Breast epithelium (tissue), 3 donors: ENCODE measurements at regions not wholly inside any gene's neighbourhood (a gene's known extent, or its start where the extent isn't known, plus 50 kb on each side); places are given as distances from the start of the nearest gene placed in this dataset.

ENCODE experiments used
- POLR2A ChIP-seq: fragments of 450-650 bp; IDR thresholded peaks from one replicate; pipeline ENCODE4 v1.6.1; 2016; ENCODE audit warnings: antibody characterized with exemption, mild to moderate bottlenecking, moderate library complexity
- POLR2AphosphoS5 ChIP-seq, 3 donors: sonication (generic); formaldehyde crosslinking; IDR thresholded peaks; one replicate each; pipeline ENCODE4 v1.6.1; 2017; ENCODE audit warnings: antibody characterized with exemption in 3 of 3
- TF ChIP-seq, protein P1 (sequence below), 3 donors: fragments of 450-650 bp; IDR thresholded peaks; one replicate each; pipeline ENCODE4 v1.5.1; 2016 to 2017; ENCODE audit warnings: antibody characterized with exemption in 3 of 3, mild to moderate bottlenecking in 3 of 3, moderate library complexity in 3 of 3

DNA sequence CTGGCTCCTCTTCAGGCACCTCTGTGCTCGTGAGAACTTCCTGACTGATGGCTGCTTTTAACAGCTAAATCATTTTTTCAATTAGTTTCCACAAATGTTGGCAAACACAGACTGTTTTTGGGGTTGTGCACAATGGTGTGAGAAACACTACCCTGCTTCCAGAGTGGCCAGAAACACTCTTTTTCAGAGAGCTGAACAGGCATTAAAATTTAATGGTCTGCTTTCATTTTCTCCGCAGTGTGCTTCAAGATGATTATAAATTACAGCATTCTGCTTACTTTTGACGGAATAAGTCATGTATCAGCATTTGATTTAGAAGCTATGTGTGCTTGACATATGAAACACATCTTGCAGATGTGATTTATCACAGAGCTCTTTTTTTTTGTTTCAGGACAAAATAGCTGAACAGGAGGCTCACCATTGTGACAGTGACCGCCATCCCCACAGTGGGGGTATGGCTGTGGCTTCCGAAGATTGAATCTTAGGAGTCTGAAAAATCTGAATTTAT, 454.5 kb upstream of the ZNF608 start:
- TF ChIP-seq, protein P1, sequence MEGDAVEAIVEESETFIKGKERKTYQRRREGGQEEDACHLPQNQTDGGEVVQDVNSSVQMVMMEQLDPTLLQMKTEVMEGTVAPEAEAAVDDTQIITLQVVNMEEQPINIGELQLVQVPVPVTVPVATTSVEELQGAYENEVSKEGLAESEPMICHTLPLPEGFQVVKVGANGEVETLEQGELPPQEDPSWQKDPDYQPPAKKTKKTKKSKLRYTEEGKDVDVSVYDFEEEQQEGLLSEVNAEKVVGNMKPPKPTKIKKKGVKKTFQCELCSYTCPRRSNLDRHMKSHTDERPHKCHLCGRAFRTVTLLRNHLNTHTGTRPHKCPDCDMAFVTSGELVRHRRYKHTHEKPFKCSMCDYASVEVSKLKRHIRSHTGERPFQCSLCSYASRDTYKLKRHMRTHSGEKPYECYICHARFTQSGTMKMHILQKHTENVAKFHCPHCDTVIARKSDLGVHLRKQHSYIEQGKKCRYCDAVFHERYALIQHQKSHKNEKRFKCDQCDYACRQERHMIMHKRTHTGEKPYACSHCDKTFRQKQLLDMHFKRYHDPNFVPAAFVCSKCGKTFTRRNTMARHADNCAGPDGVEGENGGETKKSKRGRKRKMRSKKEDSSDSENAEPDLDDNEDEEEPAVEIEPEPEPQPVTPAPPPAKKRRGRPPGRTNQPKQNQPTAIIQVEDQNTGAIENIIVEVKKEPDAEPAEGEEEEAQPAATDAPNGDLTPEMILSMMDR (IDR thresholded peaks at IDR 0.05) = no peak
- TF ChIP-seq POLR2A = no peak
- no peak for TF ChIP-seq POLR2AphosphoS5 (IDR thresholded peaks at IDR 0.05)
